ENCODE measurements at regions not wholly inside any gene's neighbourhood (a gene's known extent, or its start where the extent isn't known, plus 50 kb on each side); places are given as distances from the start of the nearest gene placed in this dataset.

DNA sequence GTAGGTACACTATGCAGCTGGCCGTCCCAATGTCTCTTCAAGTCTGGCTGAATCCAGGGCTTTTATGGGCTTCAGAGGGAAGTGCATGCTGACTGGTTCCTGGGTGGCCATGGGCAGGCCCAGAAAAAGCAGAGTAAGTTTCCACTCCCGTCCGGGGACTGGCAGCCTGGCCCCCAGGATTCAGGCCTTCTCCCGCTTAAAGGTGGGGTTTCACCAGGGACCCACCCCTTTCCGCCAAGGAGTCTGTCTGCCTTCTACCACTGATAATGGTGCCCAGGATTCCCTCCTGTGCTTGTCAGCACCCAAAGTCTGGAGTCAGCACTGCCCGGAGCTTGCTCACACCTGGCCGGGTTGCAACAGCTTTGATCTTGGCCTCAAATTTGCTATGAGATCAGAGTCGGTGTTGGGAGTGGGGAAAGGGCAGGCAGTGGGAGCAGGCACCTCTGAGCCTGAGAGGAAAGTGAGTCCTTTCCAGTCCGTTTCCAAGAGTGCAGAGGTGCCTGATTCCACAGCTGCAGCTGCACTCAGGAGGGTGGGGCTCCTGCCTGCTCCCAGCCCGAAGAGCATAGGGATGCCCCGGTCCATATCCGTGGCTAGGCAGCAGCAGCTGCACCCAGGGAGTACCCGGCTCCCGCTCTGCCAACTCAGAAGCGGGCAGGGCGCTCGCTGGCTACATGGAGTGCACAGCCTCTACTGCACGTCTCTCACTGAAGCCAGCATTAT lies 1344.3 kb upstream of the ADGRL3 start:
- Mint-ChIP-seq H3K9me3 (no peaks in the 10 kb centered on the region), H3K27me3 (ENCODE audit: low read depth) (no peaks in the 10 kb centered on the region), H3K4me1 (no peaks in the 10 kb centered on the region), H3K4me3 (no peak overlapping the region), H3K27ac (no peak overlapping the region), H3K36me3 (no peaks in the 10 kb centered on the region)
- ChIA-PET CTCF (no interaction called here), POLR2A (interaction anchor here (0.6 kb wide), 1 partner anchor 244 kb away, joined by 3 read pairs; no protein-coding TSS in a partner anchor)
- DNase-seq (ENCODE audit: low spot score) = no peak
- peak; percentile 48 for ATAC-seq
- TF ChIP-seq ESRRA (CRISPR knock-in tag; IDR thresholded peaks at IDR 0.05; ENCODE audit: borderline replicate concordance) (no peak), NFATC4 (CRISPR knock-in tag; IDR thresholded peaks at IDR 0.05) (no peak), ETV6 (CRISPR knock-in tag; IDR thresholded peaks at IDR 0.05) (no peak), MXD4 (CRISPR knock-in tag; IDR thresholded peaks at IDR 0.05; ENCODE audit: borderline replicate concordance) (no peak), JUN (CRISPR knock-in tag; IDR thresholded peaks at IDR 0.05) (no peak), SMAD4 (CRISPR knock-in tag; IDR thresholded peaks at IDR 0.05) (no peak), ZNF121 (CRISPR knock-in tag; IDR thresholded peaks at IDR 0.05) (no peak)
- TF ChIP-seq, protein P1, sequence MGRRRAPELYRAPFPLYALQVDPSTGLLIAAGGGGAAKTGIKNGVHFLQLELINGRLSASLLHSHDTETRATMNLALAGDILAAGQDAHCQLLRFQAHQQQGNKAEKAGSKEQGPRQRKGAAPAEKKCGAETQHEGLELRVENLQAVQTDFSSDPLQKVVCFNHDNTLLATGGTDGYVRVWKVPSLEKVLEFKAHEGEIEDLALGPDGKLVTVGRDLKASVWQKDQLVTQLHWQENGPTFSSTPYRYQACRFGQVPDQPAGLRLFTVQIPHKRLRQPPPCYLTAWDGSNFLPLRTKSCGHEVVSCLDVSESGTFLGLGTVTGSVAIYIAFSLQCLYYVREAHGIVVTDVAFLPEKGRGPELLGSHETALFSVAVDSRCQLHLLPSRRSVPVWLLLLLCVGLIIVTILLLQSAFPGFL (CRISPR knock-in tag; IDR thresholded peaks at IDR 0.05; ENCODE audit: borderline replicate concordance) = no peak
- TF ChIP-seq, protein P2, sequence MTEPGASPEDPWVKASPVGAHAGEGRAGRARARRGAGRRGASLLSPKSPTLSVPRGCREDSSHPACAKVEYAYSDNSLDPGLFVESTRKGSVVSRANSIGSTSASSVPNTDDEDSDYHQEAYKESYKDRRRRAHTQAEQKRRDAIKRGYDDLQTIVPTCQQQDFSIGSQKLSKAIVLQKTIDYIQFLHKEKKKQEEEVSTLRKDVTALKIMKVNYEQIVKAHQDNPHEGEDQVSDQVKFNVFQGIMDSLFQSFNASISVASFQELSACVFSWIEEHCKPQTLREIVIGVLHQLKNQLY (CRISPR knock-in tag; IDR thresholded peaks at IDR 0.05) = no peak
- TF ChIP-seq, protein P3, sequence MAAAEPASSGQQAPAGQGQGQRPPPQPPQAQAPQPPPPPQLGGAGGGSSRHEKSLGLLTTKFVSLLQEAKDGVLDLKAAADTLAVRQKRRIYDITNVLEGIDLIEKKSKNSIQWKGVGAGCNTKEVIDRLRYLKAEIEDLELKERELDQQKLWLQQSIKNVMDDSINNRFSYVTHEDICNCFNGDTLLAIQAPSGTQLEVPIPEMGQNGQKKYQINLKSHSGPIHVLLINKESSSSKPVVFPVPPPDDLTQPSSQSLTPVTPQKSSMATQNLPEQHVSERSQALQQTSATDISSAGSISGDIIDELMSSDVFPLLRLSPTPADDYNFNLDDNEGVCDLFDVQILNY (CRISPR knock-in tag; IDR thresholded peaks at IDR 0.05) = no peak
- TF ChIP-seq, protein P4, sequence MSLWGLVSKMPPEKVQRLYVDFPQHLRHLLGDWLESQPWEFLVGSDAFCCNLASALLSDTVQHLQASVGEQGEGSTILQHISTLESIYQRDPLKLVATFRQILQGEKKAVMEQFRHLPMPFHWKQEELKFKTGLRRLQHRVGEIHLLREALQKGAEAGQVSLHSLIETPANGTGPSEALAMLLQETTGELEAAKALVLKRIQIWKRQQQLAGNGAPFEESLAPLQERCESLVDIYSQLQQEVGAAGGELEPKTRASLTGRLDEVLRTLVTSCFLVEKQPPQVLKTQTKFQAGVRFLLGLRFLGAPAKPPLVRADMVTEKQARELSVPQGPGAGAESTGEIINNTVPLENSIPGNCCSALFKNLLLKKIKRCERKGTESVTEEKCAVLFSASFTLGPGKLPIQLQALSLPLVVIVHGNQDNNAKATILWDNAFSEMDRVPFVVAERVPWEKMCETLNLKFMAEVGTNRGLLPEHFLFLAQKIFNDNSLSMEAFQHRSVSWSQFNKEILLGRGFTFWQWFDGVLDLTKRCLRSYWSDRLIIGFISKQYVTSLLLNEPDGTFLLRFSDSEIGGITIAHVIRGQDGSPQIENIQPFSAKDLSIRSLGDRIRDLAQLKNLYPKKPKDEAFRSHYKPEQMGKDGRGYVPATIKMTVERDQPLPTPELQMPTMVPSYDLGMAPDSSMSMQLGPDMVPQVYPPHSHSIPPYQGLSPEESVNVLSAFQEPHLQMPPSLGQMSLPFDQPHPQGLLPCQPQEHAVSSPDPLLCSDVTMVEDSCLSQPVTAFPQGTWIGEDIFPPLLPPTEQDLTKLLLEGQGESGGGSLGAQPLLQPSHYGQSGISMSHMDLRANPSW (CRISPR knock-in tag; conservative IDR thresholded peaks at IDR 0.05; ENCODE audit: low read depth) = no peak
- TF ChIP-seq, protein P5, sequence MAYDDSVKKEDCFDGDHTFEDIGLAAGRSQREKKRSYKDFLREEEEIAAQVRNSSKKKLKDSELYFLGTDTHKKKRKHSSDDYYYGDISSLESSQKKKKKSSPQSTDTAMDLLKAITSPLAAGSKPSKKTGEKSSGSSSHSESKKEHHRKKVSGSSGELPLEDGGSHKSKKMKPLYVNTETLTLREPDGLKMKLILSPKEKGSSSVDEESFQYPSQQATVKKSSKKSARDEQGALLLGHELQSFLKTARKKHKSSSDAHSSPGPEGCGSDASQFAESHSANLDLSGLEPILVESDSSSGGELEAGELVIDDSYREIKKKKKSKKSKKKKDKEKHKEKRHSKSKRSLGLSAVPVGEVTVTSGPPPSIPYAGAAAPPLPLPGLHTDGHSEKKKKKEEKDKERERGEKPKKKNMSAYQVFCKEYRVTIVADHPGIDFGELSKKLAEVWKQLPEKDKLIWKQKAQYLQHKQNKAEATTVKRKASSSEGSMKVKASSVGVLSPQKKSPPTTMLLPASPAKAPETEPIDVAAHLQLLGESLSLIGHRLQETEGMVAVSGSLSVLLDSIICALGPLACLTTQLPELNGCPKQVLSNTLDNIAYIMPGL (CRISPR knock-in tag; IDR thresholded peaks at IDR 0.05) = no peak
- TF ChIP-seq, protein P6, sequence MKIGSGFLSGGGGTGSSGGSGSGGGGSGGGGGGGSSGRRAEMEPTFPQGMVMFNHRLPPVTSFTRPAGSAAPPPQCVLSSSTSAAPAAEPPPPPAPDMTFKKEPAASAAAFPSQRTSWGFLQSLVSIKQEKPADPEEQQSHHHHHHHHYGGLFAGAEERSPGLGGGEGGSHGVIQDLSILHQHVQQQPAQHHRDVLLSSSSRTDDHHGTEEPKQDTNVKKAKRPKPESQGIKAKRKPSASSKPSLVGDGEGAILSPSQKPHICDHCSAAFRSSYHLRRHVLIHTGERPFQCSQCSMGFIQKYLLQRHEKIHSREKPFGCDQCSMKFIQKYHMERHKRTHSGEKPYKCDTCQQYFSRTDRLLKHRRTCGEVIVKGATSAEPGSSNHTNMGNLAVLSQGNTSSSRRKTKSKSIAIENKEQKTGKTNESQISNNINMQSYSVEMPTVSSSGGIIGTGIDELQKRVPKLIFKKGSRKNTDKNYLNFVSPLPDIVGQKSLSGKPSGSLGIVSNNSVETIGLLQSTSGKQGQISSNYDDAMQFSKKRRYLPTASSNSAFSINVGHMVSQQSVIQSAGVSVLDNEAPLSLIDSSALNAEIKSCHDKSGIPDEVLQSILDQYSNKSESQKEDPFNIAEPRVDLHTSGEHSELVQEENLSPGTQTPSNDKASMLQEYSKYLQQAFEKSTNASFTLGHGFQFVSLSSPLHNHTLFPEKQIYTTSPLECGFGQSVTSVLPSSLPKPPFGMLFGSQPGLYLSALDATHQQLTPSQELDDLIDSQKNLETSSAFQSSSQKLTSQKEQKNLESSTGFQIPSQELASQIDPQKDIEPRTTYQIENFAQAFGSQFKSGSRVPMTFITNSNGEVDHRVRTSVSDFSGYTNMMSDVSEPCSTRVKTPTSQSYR (CRISPR knock-in tag; IDR thresholded peaks at IDR 0.05) = no peak
- TF ChIP-seq, protein P7, sequence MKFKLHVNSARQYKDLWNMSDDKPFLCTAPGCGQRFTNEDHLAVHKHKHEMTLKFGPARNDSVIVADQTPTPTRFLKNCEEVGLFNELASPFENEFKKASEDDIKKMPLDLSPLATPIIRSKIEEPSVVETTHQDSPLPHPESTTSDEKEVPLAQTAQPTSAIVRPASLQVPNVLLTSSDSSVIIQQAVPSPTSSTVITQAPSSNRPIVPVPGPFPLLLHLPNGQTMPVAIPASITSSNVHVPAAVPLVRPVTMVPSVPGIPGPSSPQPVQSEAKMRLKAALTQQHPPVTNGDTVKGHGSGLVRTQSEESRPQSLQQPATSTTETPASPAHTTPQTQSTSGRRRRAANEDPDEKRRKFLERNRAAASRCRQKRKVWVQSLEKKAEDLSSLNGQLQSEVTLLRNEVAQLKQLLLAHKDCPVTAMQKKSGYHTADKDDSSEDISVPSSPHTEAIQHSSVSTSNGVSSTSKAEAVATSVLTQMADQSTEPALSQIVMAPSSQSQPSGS (CRISPR knock-in tag; IDR thresholded peaks at IDR 0.05; ENCODE audit: borderline replicate concordance, low read depth) = no peak
- TF ChIP-seq, protein P8, sequence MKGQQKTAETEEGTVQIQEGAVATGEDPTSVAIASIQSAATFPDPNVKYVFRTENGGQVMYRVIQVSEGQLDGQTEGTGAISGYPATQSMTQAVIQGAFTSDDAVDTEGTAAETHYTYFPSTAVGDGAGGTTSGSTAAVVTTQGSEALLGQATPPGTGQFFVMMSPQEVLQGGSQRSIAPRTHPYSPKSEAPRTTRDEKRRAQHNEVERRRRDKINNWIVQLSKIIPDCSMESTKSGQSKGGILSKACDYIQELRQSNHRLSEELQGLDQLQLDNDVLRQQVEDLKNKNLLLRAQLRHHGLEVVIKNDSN (CRISPR knock-in tag; IDR thresholded peaks at IDR 0.05) = no peak

Data from WTC11 (cell line).